Endothelial cell of umbilical vein (primary cell): ENCODE measurements at regions not wholly inside any gene's neighbourhood (a gene's known extent, or its start where the extent isn't known, plus 50 kb on each side); places are given as distances from the start of the nearest gene placed in this dataset.

Experiments used
- EZH2 ChIP-seq: IDR thresholded peaks from 2 replicates; pipeline ENCODE4 v1.6.1; 2012; ENCODE audit warnings: borderline replicate concordance, low read depth, mild to moderate bottlenecking, moderate library complexity, low read length, inconsistent platforms; ENCODE audit not compliant: severe bottlenecking
- POLR2AphosphoS5 ChIP-seq: IDR thresholded peaks from 2 replicates; pipeline ENCODE4 v1.6.1; 2012; ENCODE audit warnings: low read depth, mild to moderate bottlenecking, control low read depth, low read length, moderate library complexity; ENCODE audit not compliant: insufficient read depth
- TF ChIP-seq, protein P1 (sequence below), 2 donors: IDR thresholded peaks; 1 replicate in 1 of 2; 2 replicates in 1 of 2; pipeline ENCODE4 v1.5.1; 2011; ENCODE audit warnings: low read length in 2 of 2, mild to moderate bottlenecking in 2 of 2, moderate library complexity in 2 of 2, control low read depth in 1 of 2, inconsistent platforms in 1 of 2, low read depth in 1 of 2; ENCODE audit not compliant: insufficient read depth in 1 of 2; ENCODE audit errors: extremely low read depth in 1 of 2
- TF ChIP-seq, protein P2 (sequence below): IDR thresholded peaks from 2 replicates; pipeline ENCODE4 v1.6.1; 2011; ENCODE audit not compliant: insufficient read depth, insufficient read length

DNA sequence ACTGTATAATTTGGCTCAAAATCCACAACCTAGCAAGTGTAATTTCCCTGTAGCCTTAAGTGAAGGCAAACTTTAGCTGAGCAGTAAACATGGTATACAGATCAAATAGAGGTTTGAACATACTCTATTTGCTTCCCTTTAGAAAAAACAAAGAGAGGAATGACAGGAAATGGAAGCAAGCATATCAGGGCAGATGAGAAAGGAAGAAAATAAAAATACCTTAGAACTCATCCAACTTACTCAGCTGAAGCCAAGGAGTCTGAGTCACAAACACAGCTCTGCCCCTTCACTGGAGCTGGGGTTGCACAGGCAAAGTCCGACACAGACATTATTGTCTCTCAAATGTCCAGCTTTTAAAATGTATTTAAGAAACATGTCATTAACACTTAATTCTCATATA lies 379.9 kb upstream of the IRAK1BP1 start:
- TF ChIP-seq, protein P1, sequence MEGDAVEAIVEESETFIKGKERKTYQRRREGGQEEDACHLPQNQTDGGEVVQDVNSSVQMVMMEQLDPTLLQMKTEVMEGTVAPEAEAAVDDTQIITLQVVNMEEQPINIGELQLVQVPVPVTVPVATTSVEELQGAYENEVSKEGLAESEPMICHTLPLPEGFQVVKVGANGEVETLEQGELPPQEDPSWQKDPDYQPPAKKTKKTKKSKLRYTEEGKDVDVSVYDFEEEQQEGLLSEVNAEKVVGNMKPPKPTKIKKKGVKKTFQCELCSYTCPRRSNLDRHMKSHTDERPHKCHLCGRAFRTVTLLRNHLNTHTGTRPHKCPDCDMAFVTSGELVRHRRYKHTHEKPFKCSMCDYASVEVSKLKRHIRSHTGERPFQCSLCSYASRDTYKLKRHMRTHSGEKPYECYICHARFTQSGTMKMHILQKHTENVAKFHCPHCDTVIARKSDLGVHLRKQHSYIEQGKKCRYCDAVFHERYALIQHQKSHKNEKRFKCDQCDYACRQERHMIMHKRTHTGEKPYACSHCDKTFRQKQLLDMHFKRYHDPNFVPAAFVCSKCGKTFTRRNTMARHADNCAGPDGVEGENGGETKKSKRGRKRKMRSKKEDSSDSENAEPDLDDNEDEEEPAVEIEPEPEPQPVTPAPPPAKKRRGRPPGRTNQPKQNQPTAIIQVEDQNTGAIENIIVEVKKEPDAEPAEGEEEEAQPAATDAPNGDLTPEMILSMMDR (IDR thresholded peaks at IDR 0.05; ENCODE audit: extremely low read depth in 1 of 2, insufficient read depth in 1 of 2, low read depth in 1 of 2, low read length in 2 of 2), result no peak
- TF ChIP-seq, protein P2, sequence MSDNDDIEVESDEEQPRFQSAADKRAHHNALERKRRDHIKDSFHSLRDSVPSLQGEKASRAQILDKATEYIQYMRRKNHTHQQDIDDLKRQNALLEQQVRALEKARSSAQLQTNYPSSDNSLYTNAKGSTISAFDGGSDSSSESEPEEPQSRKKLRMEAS, result no peak
- TF ChIP-seq POLR2AphosphoS5, result peak; percentile 29
- TF ChIP-seq EZH2, result no peak
